HAP-1 (cell line): ENCODE measurements at regions not wholly inside any gene's neighbourhood (a gene's known extent, or its start where the extent isn't known, plus 50 kb on each side); places are given as distances from the start of the nearest gene placed in this dataset.

ENCODE experiments used
- DNase-seq, 2 experiments: peaks; one replicate each; pipeline ENCODE4 v3.0.0-alpha.2; 2016 to 2020; ENCODE audit warnings: low spot score in 2 of 2
- H3K27me3 ChIP-seq: fragments of 250-450 bp; sonication (Bioruptor Pico); 2 replicates; pipeline ENCODE4 v1.5.1; 2020; ENCODE audit warnings: low read depth, mild to moderate bottlenecking, moderate library complexity
- H3K36me3 ChIP-seq: fragments of 250-450 bp; sonication (Bioruptor Pico); replicated peaks from 2 replicates; pipeline ENCODE4 v1.5.1; 2020; ENCODE audit warnings: mild to moderate bottlenecking
- H3K4me1 ChIP-seq: fragments of 250-450 bp; sonication (Bioruptor Pico); 2 replicates; pipeline ENCODE4 v1.5.1; 2020; ENCODE audit warnings: mild to moderate bottlenecking
- H3K4me3 ChIP-seq: fragments of 250-450 bp; sonication (Bioruptor Pico); 2 replicates; pipeline ENCODE4 v1.5.1; 2020; ENCODE audit warnings: mild to moderate bottlenecking, moderate library complexity
- H3K9me3 ChIP-seq: fragments of 250-450 bp; sonication (Bioruptor Pico); 2 replicates; pipeline ENCODE4 v1.5.1; 2020; ENCODE audit warnings: mild to moderate bottlenecking, moderate library complexity
- in situ Hi-C: fragments of 300-500 bp; cut with MboI; formaldehyde crosslinking; loops from 3 replicates; pipeline ENCODE4 v1.14.3; 2020; ENCODE audit warnings: low sequenced_read_pairs, inconsistent platforms, mixed read lengths

- in situ Hi-C loops, result no loop called here
- Histone ChIP-seq H3K27me3 (no peaks in the 10 kb centered on the region), H3K4me3 (no peak overlapping the region), H3K36me3 (no peaks in the 10 kb centered on the region), H3K9me3 (no peaks in the 10 kb centered on the region), H3K4me1 (no peaks in the 10 kb centered on the region)
- DNase-seq, result no peak
Observed at GRCh38 chr7:54326592-54327167, 215.5 kb upstream of the VSTM2A start.

- no peaks in the 10 kb centered on the region for H3K9me3 ChIP-seq
- DNase-seq, result no peak
- no peaks in the 10 kb centered on the region for H3K4me1 ChIP-seq
- no peaks in the 10 kb centered on the region for H3K27me3 ChIP-seq
- H3K36me3 ChIP-seq, result no peaks in the 10 kb centered on the region
- H3K4me3 ChIP-seq, result no peak overlapping the region
- in situ Hi-C loops, result no loop called here
Observed at GRCh38 chr7:54330216-54330800, 211.9 kb upstream of the VSTM2A start.

- H3K36me3 ChIP-seq, result no peaks in the 10 kb centered on the region
- DNase-seq, result no peak
- no peaks in the 10 kb centered on the region for H3K9me3 ChIP-seq
- in situ Hi-C loops, result no loop called here
- H3K27me3 ChIP-seq, result no peaks in the 10 kb centered on the region
- no peak overlapping the region for H3K4me3 ChIP-seq
- H3K4me1 ChIP-seq, result no peaks in the 10 kb centered on the region
Observed at GRCh38 chr7:54331311-54331710, 210.9 kb upstream of the VSTM2A start.

GRCh38 chr7:54332301-54332700, 209.9 kb upstream of the VSTM2A start:
- Histone ChIP-seq H3K27me3 (no peaks in the 10 kb centered on the region), H3K4me3 (no peak overlapping the region), H3K9me3 (no peaks in the 10 kb centered on the region), H3K4me1 (no peaks in the 10 kb centered on the region), H3K36me3 (no peaks in the 10 kb centered on the region)
- in situ Hi-C loops, result no loop called here
- no peak for DNase-seq

GRCh38 chr7:54333952-54334351, 208.2 kb upstream of the VSTM2A start:
- in situ Hi-C loops, result no loop called here
- no peak for DNase-seq
- H3K4me1 ChIP-seq, result no peaks in the 10 kb centered on the region
- H3K27me3 ChIP-seq, result no peaks in the 10 kb centered on the region
- no peaks in the 10 kb centered on the region for H3K36me3 ChIP-seq
- H3K9me3 ChIP-seq, result no peaks in the 10 kb centered on the region
- H3K4me3 ChIP-seq, result no peak overlapping the region

GRCh38 chr7:54336800-54337199, 205.4 kb upstream of the VSTM2A start:
- no peaks in the 10 kb centered on the region for H3K36me3 ChIP-seq
- no peak for DNase-seq
- H3K4me1 ChIP-seq, result no peaks in the 10 kb centered on the region
- no peaks in the 10 kb centered on the region for H3K27me3 ChIP-seq
- in situ Hi-C loops, result no loop called here
- H3K4me3 ChIP-seq, result no peak overlapping the region
- no peaks in the 10 kb centered on the region for H3K9me3 ChIP-seq

GRCh38 chr7:54337466-54337865, 204.7 kb upstream of the VSTM2A start:
- in situ Hi-C loops, result no loop called here

GRCh38 chr7:54338319-54338718, 203.9 kb upstream of the VSTM2A start:
- Histone ChIP-seq H3K36me3 (no peaks in the 10 kb centered on the region), H3K4me3 (no peak overlapping the region), H3K9me3 (no peaks in the 10 kb centered on the region), H3K4me1 (no peaks in the 10 kb centered on the region), H3K27me3 (no peaks in the 10 kb centered on the region)
- DNase-seq, result no peak
- in situ Hi-C loops, result no loop called here

More at GRCh38 chr7:54337466-54337865, 204.7 kb upstream of the VSTM2A start:
- no peaks in the 10 kb centered on the region for H3K36me3 ChIP-seq
- H3K4me3 ChIP-seq, result no peak overlapping the region
- no peak for DNase-seq
- H3K4me1 ChIP-seq, result no peaks in the 10 kb centered on the region
- no peaks in the 10 kb centered on the region for H3K27me3 ChIP-seq
- no peaks in the 10 kb centered on the region for H3K9me3 ChIP-seq

GRCh38 chr7:54339073-54339472, 203.1 kb upstream of the VSTM2A start:
- Histone ChIP-seq H3K9me3 (no peaks in the 10 kb centered on the region), H3K36me3 (no peaks in the 10 kb centered on the region), H3K27me3 (no peaks in the 10 kb centered on the region), H3K4me3 (no peak overlapping the region), H3K4me1 (no peaks in the 10 kb centered on the region)
- in situ Hi-C loops, result no loop called here
- DNase-seq, result no peak

GRCh38 chr7:54342458-54342857, 199.7 kb upstream of the VSTM2A start:
- H3K27me3 ChIP-seq, result no peaks in the 10 kb centered on the region
- H3K4me1 ChIP-seq, result no peaks in the 10 kb centered on the region
- DNase-seq, result no peak
- no peaks in the 10 kb centered on the region for H3K36me3 ChIP-seq
- in situ Hi-C loops, result no loop called here
- no peaks in the 10 kb centered on the region for H3K9me3 ChIP-seq
- H3K4me3 ChIP-seq, result no peak overlapping the region

- Histone ChIP-seq H3K4me1 (no peaks in the 10 kb centered on the region), H3K36me3 (no peaks in the 10 kb centered on the region), H3K4me3 (no peak overlapping the region), H3K9me3 (no peaks in the 10 kb centered on the region), H3K27me3 (no peaks in the 10 kb centered on the region)
- in situ Hi-C loops, result no loop called here
- no peak for DNase-seq
Observed at GRCh38 chr7:54343511-54343910, 198.7 kb upstream of the VSTM2A start.

- DNase-seq, result no peak
- Histone ChIP-seq H3K4me1 (no peaks in the 10 kb centered on the region), H3K9me3 (no peaks in the 10 kb centered on the region), H3K4me3 (no peak overlapping the region), H3K27me3 (no peaks in the 10 kb centered on the region), H3K36me3 (no peaks in the 10 kb centered on the region)
- in situ Hi-C loops, result no loop called here
Observed at GRCh38 chr7:54345746-54346145, 196.4 kb upstream of the VSTM2A start.

- Histone ChIP-seq H3K36me3 (no peaks in the 10 kb centered on the region), H3K9me3 (no peaks in the 10 kb centered on the region), H3K4me1 (no peaks in the 10 kb centered on the region), H3K27me3 (no peaks in the 10 kb centered on the region), H3K4me3 (no peak overlapping the region)
- DNase-seq, result no peak
- in situ Hi-C loops, result no loop called here
Observed at GRCh38 chr7:54349229-54349628, 192.9 kb upstream of the VSTM2A start.

GRCh38 chr7:54354436-54354835, 187.7 kb upstream of the VSTM2A start:
- Histone ChIP-seq H3K9me3 (no peaks in the 10 kb centered on the region), H3K4me3 (no peak overlapping the region), H3K36me3 (no peaks in the 10 kb centered on the region), H3K4me1 (no peaks in the 10 kb centered on the region), H3K27me3 (no peaks in the 10 kb centered on the region)
- DNase-seq, result no peak
- in situ Hi-C loops, result no loop called here

- Histone ChIP-seq H3K9me3 (no peaks in the 10 kb centered on the region), H3K4me1 (no peaks in the 10 kb centered on the region), H3K36me3 (no peaks in the 10 kb centered on the region), H3K4me3 (no peak overlapping the region), H3K27me3 (no peaks in the 10 kb centered on the region)
- in situ Hi-C loops, result no loop called here
- DNase-seq, result no peak
Observed at GRCh38 chr7:54355842-54356241, 186.3 kb upstream of the VSTM2A start.
